K562 (cell line): ENCODE measurements at regions not wholly inside any gene's neighbourhood (a gene's known extent, or its start where the extent isn't known, plus 50 kb on each side); places are given as distances from the start of the nearest gene placed in this dataset.

Experiments used
- ARID1B ChIP-seq: fragments of 450-650 bp; IDR thresholded peaks from 2 replicates; pipeline ENCODE4 v1.6.1; 2016; ENCODE audit warnings: antibody characterized with exemption, mild to moderate bottlenecking, inconsistent platforms
- ATF6 ChIP-seq: sonication (generic); formaldehyde crosslinking; IDR thresholded peaks from 2 replicates; pipeline ENCODE4 v1.4.0; 2020; ENCODE audit warnings: mild to moderate bottlenecking, missing genetic modification reagents
- ATF7 ChIP-seq: fragments of 450-650 bp; IDR thresholded peaks from 2 replicates; pipeline ENCODE4 v1.7.1; 2014; ENCODE audit warnings: mild to moderate bottlenecking, moderate library complexity
- CBFA2T2 ChIP-seq: fragments of 450-650 bp; conservative IDR thresholded peaks from 2 replicates; pipeline ENCODE4 v1.6.1; 2017; ENCODE audit warnings: mild to moderate bottlenecking
- CBFA2T3 ChIP-seq: fragments of 450-650 bp; IDR thresholded peaks from 2 replicates; pipeline ENCODE4 v1.6.1; 2017
- CHD4 ChIP-seq: fragments of 200-600 bp; sonication (generic); IDR thresholded peaks from 3 replicates; pipeline ENCODE4 v1.6.1; 2012; ENCODE audit warnings: low read depth, mild to moderate bottlenecking, mixed read lengths, low read length, inconsistent platforms; ENCODE audit not compliant: insufficient read depth, insufficient replicate concordance, poor library complexity, severe bottlenecking
- E2F3 ChIP-seq: fragments of 250-450 bp; sonication (Bioruptor Pico); IDR thresholded peaks from 2 replicates; pipeline ENCODE4 v1.4.0; 2020; ENCODE audit warnings: mild to moderate bottlenecking
- ETS2 ChIP-seq: IDR thresholded peaks from 2 replicates; pipeline ENCODE4 v1.6.1; 2016; ENCODE audit warnings: borderline replicate concordance, missing genetic modification characterization, mild to moderate bottlenecking, moderate library complexity, missing compliant biosample characterization; ENCODE audit not compliant: poor library complexity, severe bottlenecking
- FOSL1 ChIP-seq: fragments of 200-800 bp; sonication (Bioruptor generic); conservative IDR thresholded peaks from 2 replicates; pipeline ENCODE4 v1.6.1; 2016; ENCODE audit warnings: missing genetic modification characterization, missing compliant biosample characterization
- FOXJ2 ChIP-seq: fragments of 200-800 bp; sonication (Bioruptor generic); IDR thresholded peaks from 2 replicates; pipeline ENCODE4 v1.6.1; 2016; ENCODE audit warnings: missing genetic modification characterization, missing compliant biosample characterization
- LEF1 ChIP-seq: fragments of 450-650 bp; IDR thresholded peaks from 2 replicates; pipeline ENCODE4 v1.6.1; 2016; ENCODE audit warnings: mild to moderate bottlenecking
- MIER1 ChIP-seq: fragments of 450-650 bp; IDR thresholded peaks from 2 replicates; pipeline ENCODE4 v1.6.1; 2016; ENCODE audit warnings: antibody characterized with exemption, mild to moderate bottlenecking, low read depth
- NBN ChIP-seq: fragments of 450-650 bp; IDR thresholded peaks from 2 replicates; pipeline ENCODE4 v1.6.1; 2016; ENCODE audit warnings: low read depth, mild to moderate bottlenecking
- NCOA2 ChIP-seq, 2 experiments: fragments of 450-650 bp; IDR thresholded peaks; 2 replicates each; pipeline ENCODE4 v1.6.1; 2018; ENCODE audit warnings: mild to moderate bottlenecking in 2 of 2, moderate library complexity in 1 of 2; ENCODE audit not compliant: partially characterized antibody in 2 of 2
- NFIX ChIP-seq: fragments of 250-450 bp; sonication (Bioruptor Pico); IDR thresholded peaks from 2 replicates; pipeline ENCODE4 v1.4.0; 2020; ENCODE audit warnings: low read depth, mild to moderate bottlenecking, moderate library complexity
- PYGO2 ChIP-seq: fragments of 450-650 bp; IDR thresholded peaks from 2 replicates; pipeline ENCODE4 v1.6.1; 2016; ENCODE audit warnings: mild to moderate bottlenecking, missing genetic modification characterization, moderate library complexity, missing compliant biosample characterization
- RERE ChIP-seq: sonication (generic); formaldehyde crosslinking; IDR thresholded peaks from 2 replicates; pipeline ENCODE4 v1.8.0; 2023; ENCODE audit warnings: missing genetic modification reagents, mild to moderate bottlenecking, borderline replicate concordance
- STAG1 ChIP-seq: sonication (generic); formaldehyde crosslinking; IDR thresholded peaks from 2 replicates; pipeline ENCODE4 v1.5.0; 2020; ENCODE audit warnings: missing genetic modification reagents, borderline replicate concordance
- TAF15 ChIP-seq: fragments of 200-400 bp; formaldehyde crosslinking; IDR thresholded peaks from 2 replicates; pipeline ENCODE4 v1.6.1; 2017; ENCODE audit warnings: mild to moderate bottlenecking, low read depth, low read length, moderate library complexity
- TCF7 ChIP-seq: sonication (generic); IDR thresholded peaks from 2 replicates; pipeline ENCODE4 v1.6.1; 2016; ENCODE audit warnings: antibody characterized with exemption, borderline replicate concordance
- ZNF133 ChIP-seq: fragments of 250-450 bp; sonication (Bioruptor Pico); IDR thresholded peaks from 2 replicates; pipeline ENCODE4 v1.4.0; 2020; ENCODE audit warnings: mild to moderate bottlenecking
- ZNF274 ChIP-seq: IDR thresholded peaks from 2 replicates; pipeline ENCODE4 v1.6.1; 2011; ENCODE audit warnings: low read depth, mild to moderate bottlenecking, low read length, moderate library complexity, borderline replicate concordance
- ZNF436 ChIP-seq: fragments of 250-450, 450-650 bp; sonication (Bioruptor Pico); formaldehyde crosslinking; IDR thresholded peaks from 2 replicates; pipeline ENCODE4 v1.7.0; 2020; ENCODE audit warnings: mild to moderate bottlenecking

DNA sequence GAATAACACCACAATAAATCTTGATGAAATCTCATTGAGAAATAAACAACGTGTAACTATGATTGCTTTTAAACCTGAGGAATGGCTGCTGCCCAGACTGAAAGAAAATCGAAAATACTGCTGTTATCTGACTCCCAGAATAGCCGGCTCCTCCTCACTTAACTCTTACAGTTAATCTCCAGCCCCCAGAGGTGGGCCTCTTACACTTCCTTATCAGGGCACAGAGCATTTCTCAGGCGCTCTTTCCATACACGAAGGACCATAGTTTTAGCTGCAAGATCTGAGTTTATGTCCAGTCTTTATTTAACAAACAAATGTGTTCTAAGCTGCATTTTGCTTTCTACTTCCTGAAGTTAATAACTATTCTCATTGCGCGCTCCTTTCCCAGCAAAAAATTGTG lies 206.9 kb downstream of the MAP2K4 start (continued):
- TF ChIP-seq NFIX (no peak), STAG1 (CRISPR knock-in tag) (no peak), NCOA2 (IDR thresholded peaks at IDR 0.05; ENCODE audit: partially characterized antibody in 2 of 2) (no peak), ARID1B (peak; percentile 42; the same call in 1 of the 2 replicates), FOSL1 (no peak), PYGO2 (tag) (no peak), NBN (no peak), TCF7 (no peak), CBFA2T2 (peak; percentile 39), FOXJ2 (no peak), ATF6 (no peak), CHD4 (no peak), ATF7 (no peak), LEF1 (0 out of 2 replicates have a peak, but pooled peaks have one; percentile 36), ZNF436 (CRISPR knock-in tag) (no peak), TAF15 (no peak), ZNF274 (no peak), ZNF133 (CRISPR knock-in tag) (no peak), CBFA2T3 (peak; percentile 60; the same call in 1 of the 2 replicates), E2F3 (no peak), MIER1 (no peak), RERE (no peak), ETS2 (tag) (no peak)
